GM23338 (cell line): ENCODE measurements at regions not wholly inside any gene's neighbourhood (a gene's known extent, or its start where the extent isn't known, plus 50 kb on each side); places are given as distances from the start of the nearest gene placed in this dataset.

ENCODE experiments used
- EZH2phosphoT487 ChIP-seq: fragments of 200-600 bp; sonication (generic); IDR thresholded peaks from one replicate; pipeline ENCODE4 v1.8.1; 2018; ENCODE audit warnings: antibody characterized with exemption; ENCODE audit not compliant: unreplicated experiment
- JUNB ChIP-seq: IDR thresholded peaks from one replicate; pipeline ENCODE4 v1.6.1; 2016; ENCODE audit warnings: antibody characterized with exemption; ENCODE audit not compliant: unreplicated experiment
- STAT1 ChIP-seq: IDR thresholded peaks from one replicate; pipeline ENCODE4 v1.6.1; 2016; ENCODE audit warnings: antibody characterized with exemption; ENCODE audit not compliant: unreplicated experiment
- ZNF114 ChIP-seq: fragments of 250-450 bp; sonication (Bioruptor Pico); IDR thresholded peaks from 2 replicates; pipeline ENCODE4 v1.5.0; 2020; ENCODE audit warnings: mild to moderate bottlenecking, moderate library complexity
- TF ChIP-seq, protein P1 (sequence below): fragments of 250-450 bp; sonication (Bioruptor Pico); IDR thresholded peaks from 2 replicates; pipeline ENCODE4 v1.5.0; 2020; ENCODE audit warnings: mild to moderate bottlenecking, moderate library complexity
- TF ChIP-seq, protein P2 (sequence below): IDR thresholded peaks from 2 replicates; pipeline ENCODE4 v1.6.1; 2016; ENCODE audit warnings: antibody characterized with exemption
- TF ChIP-seq, protein P3 (sequence below): IDR thresholded peaks from one replicate; pipeline ENCODE4 v1.6.1; 2018; ENCODE audit warnings: antibody characterized with exemption; ENCODE audit not compliant: unreplicated experiment

DNA sequence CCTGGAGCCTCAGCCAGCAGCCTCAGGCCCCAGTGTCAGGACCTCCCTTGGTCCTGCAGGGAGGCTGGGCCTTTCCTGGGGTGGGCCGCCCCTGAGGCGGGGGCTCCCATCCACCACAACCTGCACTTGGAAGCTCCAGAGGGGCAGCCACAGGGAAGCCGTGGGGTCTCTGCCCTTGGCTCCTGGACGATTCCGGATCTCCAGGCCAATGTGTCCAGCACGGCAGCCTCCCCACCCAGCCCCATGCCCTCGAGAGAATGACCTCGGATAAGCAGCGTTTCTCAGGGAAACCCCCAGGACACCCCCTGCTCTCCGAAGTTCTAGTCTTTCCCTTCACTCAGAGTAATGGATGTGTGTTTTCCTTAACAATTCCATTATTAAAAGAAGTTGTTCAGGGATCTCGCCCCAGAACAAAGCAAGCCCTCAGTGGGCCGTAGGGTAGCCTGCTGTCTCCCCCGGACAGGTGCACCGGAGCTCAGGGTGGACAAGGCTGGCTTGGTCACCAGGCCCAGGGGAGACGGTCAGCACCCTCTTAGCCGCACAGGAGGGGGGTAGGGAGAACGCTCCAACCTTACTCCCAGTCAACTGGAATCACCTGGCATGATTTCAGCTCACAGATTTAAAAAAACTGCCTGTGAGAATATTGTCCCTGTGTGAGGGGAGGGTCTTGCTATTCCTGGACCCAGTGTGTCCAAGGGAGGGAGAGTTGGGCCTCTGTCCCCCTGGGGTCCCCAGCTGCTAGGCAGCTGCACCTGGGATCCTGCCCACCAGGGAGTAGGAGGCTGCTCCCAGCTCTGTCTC lies 72.2 kb upstream of the OTOS start (continued):
- TF ChIP-seq, protein P1, sequence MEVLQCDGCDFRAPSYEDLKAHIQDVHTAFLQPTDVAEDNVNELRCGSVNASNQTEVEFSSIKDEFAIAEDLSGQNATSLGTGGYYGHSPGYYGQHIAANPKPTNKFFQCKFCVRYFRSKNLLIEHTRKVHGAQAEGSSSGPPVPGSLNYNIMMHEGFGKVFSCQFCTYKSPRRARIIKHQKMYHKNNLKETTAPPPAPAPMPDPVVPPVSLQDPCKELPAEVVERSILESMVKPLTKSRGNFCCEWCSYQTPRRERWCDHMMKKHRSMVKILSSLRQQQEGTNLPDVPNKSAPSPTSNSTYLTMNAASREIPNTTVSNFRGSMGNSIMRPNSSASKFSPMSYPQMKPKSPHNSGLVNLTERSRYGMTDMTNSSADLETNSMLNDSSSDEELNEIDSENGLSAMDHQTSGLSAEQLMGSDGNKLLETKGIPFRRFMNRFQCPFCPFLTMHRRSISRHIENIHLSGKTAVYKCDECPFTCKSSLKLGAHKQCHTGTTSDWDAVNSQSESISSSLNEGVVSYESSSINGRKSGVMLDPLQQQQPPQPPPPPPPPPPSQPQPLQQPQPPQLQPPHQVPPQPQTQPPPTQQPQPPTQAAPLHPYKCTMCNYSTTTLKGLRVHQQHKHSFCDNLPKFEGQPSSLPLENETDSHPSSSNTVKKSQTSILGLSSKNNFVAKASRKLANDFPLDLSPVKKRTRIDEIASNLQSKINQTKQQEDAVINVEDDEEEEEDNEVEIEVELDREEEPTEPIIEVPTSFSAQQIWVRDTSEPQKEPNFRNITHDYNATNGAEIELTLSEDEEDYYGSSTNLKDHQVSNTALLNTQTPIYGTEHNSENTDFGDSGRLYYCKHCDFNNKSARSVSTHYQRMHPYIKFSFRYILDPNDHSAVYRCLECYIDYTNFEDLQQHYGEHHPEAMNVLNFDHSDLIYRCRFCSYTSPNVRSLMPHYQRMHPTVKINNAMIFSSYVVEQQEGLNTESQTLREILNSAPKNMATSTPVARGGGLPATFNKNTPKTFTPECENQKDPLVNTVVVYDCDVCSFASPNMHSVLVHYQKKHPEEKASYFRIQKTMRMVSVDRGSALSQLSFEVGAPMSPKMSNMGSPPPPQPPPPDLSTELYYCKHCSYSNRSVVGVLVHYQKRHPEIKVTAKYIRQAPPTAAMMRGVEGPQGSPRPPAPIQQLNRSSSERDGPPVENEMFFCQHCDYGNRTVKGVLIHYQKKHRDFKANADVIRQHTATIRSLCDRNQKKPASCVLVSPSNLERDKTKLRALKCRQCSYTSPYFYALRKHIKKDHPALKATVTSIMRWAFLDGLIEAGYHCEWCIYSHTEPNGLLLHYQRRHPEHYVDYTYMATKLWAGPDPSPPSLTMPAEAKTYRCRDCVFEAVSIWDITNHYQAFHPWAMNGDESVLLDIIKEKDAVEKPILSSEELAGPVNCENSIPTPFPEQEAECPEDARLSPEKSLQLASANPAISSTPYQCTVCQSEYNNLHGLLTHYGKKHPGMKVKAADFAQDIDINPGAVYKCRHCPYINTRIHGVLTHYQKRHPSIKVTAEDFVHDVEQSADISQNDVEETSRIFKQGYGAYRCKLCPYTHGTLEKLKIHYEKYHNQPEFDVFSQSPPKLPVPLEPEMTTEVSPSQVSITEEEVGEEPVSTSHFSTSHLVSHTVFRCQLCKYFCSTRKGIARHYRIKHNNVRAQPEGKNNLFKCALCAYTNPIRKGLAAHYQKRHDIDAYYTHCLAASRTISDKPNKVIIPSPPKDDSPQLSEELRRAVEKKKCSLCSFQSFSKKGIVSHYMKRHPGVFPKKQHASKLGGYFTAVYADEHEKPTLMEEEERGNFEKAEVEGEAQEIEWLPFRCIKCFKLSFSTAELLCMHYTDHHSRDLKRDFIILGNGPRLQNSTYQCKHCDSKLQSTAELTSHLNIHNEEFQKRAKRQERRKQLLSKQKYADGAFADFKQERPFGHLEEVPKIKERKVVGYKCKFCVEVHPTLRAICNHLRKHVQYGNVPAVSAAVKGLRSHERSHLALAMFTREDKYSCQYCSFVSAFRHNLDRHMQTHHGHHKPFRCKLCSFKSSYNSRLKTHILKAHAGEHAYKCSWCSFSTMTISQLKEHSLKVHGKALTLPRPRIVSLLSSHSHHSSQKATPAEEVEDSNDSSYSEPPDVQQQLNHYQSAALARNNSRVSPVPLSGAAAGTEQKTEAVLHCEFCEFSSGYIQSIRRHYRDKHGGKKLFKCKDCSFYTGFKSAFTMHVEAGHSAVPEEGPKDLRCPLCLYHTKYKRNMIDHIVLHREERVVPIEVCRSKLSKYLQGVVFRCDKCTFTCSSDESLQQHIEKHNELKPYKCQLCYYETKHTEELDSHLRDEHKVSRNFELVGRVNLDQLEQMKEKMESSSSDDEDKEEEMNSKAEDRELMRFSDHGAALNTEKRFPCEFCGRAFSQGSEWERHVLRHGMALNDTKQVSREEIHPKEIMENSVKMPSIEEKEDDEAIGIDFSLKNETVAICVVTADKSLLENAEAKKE (CRISPR knock-in tag), result no peak
- TF ChIP-seq STAT1 (no peak), ZNF114 (no peak), JUNB (no peak), EZH2phosphoT487 (no peak)
- TF ChIP-seq, protein P2, sequence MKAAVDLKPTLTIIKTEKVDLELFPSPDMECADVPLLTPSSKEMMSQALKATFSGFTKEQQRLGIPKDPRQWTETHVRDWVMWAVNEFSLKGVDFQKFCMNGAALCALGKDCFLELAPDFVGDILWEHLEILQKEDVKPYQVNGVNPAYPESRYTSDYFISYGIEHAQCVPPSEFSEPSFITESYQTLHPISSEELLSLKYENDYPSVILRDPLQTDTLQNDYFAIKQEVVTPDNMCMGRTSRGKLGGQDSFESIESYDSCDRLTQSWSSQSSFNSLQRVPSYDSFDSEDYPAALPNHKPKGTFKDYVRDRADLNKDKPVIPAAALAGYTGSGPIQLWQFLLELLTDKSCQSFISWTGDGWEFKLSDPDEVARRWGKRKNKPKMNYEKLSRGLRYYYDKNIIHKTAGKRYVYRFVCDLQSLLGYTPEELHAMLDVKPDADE, result no peak
- TF ChIP-seq, protein P3, sequence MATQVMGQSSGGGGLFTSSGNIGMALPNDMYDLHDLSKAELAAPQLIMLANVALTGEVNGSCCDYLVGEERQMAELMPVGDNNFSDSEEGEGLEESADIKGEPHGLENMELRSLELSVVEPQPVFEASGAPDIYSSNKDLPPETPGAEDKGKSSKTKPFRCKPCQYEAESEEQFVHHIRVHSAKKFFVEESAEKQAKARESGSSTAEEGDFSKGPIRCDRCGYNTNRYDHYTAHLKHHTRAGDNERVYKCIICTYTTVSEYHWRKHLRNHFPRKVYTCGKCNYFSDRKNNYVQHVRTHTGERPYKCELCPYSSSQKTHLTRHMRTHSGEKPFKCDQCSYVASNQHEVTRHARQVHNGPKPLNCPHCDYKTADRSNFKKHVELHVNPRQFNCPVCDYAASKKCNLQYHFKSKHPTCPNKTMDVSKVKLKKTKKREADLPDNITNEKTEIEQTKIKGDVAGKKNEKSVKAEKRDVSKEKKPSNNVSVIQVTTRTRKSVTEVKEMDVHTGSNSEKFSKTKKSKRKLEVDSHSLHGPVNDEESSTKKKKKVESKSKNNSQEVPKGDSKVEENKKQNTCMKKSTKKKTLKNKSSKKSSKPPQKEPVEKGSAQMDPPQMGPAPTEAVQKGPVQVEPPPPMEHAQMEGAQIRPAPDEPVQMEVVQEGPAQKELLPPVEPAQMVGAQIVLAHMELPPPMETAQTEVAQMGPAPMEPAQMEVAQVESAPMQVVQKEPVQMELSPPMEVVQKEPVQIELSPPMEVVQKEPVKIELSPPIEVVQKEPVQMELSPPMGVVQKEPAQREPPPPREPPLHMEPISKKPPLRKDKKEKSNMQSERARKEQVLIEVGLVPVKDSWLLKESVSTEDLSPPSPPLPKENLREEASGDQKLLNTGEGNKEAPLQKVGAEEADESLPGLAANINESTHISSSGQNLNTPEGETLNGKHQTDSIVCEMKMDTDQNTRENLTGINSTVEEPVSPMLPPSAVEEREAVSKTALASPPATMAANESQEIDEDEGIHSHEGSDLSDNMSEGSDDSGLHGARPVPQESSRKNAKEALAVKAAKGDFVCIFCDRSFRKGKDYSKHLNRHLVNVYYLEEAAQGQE, result no peak
